ENCODE measurements at regions not wholly inside any gene's neighbourhood (a gene's known extent, or its start where the extent isn't known, plus 50 kb on each side); places are given as distances from the start of the nearest gene placed in this dataset.

DNA sequence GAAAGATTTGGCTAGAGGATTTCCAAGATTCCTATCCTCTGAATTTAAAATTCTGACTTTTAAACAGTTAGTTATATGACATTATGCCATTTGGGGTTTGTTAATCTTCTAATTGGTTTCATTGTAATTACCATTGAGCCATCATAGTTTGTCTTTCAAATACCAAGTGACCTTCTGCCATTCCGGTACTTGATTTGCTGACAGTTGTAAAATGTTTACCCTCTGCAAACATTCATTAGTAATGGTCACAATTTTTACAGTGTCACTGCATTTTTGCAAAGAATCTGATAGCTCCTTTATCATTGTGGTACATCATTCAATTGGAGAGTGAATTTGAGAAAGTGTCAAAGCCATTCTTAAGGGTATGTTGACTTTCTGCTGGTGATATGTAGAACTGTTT, 645.0 kb upstream of the TBL1XR1 start:
- no peak for DNase-seq
- intact Hi-C loops (cut with DNase I) = no loop called here
- TF ChIP-seq EP300 (IDR thresholded peaks at IDR 0.05) (no peak), POLR2A (IDR thresholded peaks at IDR 0.05) (no peak), CTCF (IDR thresholded peaks at IDR 0.05) (no peak)
- no peak overlapping the region for H3K27ac ChIP-seq
- WGBS, 3 donors = 93 to 100% (median 98%) methylated on average over 1 of the region's 1 CpG
- no peaks in the 10 kb centered on the region for H3K9me3 ChIP-seq
- no peaks in the 10 kb centered on the region for H3K27me3 ChIP-seq
- no peaks in the 10 kb centered on the region for H3K36me3 ChIP-seq
- H3K4me1 ChIP-seq (ENCODE audit: insufficient read depth) = no peaks in the 10 kb centered on the region
- H3K4me3 ChIP-seq = no peak overlapping the region

DNA sequence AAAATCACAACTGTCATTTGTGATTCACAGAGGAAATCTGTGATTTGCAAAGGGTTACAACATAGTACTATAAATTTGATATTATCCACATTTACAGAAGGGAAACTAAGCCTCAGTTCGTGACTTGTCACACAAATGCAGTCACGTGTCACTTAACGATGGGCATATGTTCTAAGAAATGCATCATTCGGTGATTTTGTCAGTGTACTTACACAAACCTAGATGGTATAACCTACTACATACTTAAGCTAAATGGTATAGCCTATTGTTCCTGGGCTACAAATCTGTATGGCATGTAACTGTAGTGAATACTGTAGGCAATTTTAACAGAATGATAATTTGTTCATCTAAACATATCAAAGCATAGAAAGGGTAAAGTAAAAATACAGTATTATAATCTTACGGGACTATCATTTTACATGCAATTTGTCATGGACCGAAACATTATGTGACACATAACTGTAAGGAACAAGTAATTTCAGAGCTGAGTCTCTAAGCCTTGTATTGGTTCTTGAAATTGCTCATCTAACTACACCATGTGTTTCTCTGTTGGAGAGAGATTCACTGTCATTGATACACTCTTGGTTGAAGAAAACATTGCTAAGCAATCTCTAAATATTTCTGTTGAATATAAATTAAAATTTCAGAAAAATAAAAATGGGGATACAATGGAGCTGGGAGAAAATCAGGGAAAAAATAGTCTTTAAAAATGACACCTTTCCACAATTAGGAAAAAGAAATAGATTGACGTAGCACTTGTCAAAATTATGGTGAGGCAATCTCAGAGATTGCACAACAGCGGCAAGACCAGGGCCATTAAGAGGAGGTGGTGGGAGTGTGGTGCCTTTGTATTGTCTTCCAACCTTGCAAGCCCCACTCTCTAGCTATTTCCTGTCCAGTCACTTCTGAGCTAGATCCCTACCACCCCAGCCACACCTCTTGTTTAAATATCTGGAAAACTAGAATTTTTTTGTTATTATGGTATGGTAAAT, 645.8 kb upstream of the TBL1XR1 start:
- no peak for DNase-seq
- no peaks in the 10 kb centered on the region for H3K27me3 ChIP-seq
- H3K9me3 ChIP-seq = no peaks in the 10 kb centered on the region
- no peak overlapping the region for H3K4me3 ChIP-seq
- H3K4me1 ChIP-seq (ENCODE audit: insufficient read depth) = no peaks in the 10 kb centered on the region
- no peak for TF ChIP-seq CTCF (IDR thresholded peaks at IDR 0.05)
- no peak for TF ChIP-seq POLR2A (IDR thresholded peaks at IDR 0.05)
- no peak for TF ChIP-seq EP300 (IDR thresholded peaks at IDR 0.05)
- intact Hi-C loops (cut with DNase I) = no loop called here
- 94 to 96% (median 95%) methylated on average over 8 of the region's 8 CpGs for WGBS, 3 donors
- no peak overlapping the region for H3K27ac ChIP-seq
- H3K36me3 ChIP-seq = no peaks in the 10 kb centered on the region

DNA sequence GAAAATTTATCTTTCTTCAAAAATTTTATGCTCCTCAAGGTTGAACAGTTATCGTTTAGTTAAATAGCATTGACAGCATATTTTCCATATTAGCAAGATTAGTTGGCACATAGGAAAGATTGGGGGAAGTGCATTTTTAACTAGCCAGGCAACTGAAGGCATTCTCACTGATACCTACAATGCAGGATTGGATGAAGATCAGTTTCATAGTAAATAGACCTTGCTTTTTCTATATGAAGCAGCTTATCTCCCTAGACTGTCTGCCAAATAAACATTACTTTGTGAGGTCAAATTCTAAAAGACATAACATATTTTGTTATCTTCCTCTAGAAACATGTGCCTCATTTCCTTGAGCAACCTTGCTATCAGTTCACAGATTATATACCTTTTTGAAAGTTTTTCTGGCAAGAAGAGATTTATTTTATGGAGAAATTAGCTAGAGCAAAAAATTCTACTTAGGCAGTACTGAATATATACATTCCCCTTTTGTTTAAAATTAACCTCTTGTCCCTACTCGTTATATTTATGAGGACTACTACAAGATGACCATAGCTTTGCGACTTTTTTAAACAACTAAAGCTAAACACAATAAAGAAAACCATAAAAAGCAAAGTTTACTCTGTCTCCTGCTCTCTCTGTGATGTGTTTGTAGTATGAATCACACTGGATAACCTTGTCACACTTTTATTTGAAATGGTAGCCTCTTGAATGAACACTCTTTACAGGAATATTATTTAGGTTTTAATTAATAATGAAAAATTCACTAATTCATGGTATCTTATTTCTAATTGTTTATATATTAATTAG, 654.9 kb upstream of the TBL1XR1 start:
- H3K9me3 ChIP-seq = no peaks in the 10 kb centered on the region
- 32 to 46% (median 39%) methylated on average over 3 of the region's 3 CpGs for WGBS, 3 donors
- TF ChIP-seq EP300 (IDR thresholded peaks at IDR 0.05) (no peak), CTCF (IDR thresholded peaks at IDR 0.05) (no peak), POLR2A (IDR thresholded peaks at IDR 0.05) (no peak)
- intact Hi-C loops (cut with DNase I) = no loop called here
- no peaks in the 10 kb centered on the region for H3K4me1 ChIP-seq (ENCODE audit: insufficient read depth)
- no peak overlapping the region for H3K27ac ChIP-seq
- no peak overlapping the region for H3K4me3 ChIP-seq
- no peaks in the 10 kb centered on the region for H3K27me3 ChIP-seq
- H3K36me3 ChIP-seq = no peaks in the 10 kb centered on the region
- DNase-seq = no peak

GRCh38 chr3:177855021-177855420, 657.7 kb upstream of the TBL1XR1 start:
- DNase-seq = no peak
- TF ChIP-seq CTCF (IDR thresholded peaks at IDR 0.05) = no peak
- no peak for TF ChIP-seq POLR2A (IDR thresholded peaks at IDR 0.05)
- no peak for TF ChIP-seq EP300 (IDR thresholded peaks at IDR 0.05)
- H3K4me1 ChIP-seq (ENCODE audit: insufficient read depth) = no peaks in the 10 kb centered on the region
- no peaks in the 10 kb centered on the region for H3K9me3 ChIP-seq
- intact Hi-C loops (cut with DNase I) = no loop called here
- H3K36me3 ChIP-seq = no peaks in the 10 kb centered on the region
- 63 to 73% (median 69%) methylated on average over 2 of the region's 2 CpGs for WGBS, 3 donors
- no peak overlapping the region for H3K4me3 ChIP-seq
- no peak overlapping the region for H3K27ac ChIP-seq
- no peaks in the 10 kb centered on the region for H3K27me3 ChIP-seq

Data from ovary (tissue), 7 donors.